ENCODE measurements at regions not wholly inside any gene's neighbourhood (a gene's known extent, or its start where the extent isn't known, plus 50 kb on each side); places are given as distances from the start of the nearest gene placed in this dataset.

- no peak for TF ChIP-seq CTCF (conservative IDR thresholded peaks at IDR 0.05; ENCODE audit: low read depth, low read length)
- no peak for TF ChIP-seq EZH2 (IDR thresholded peaks at IDR 0.05; ENCODE audit: borderline replicate concordance, low read depth, low read length, poor library complexity, severe bottlenecking)
Observed at GRCh38 chr6:6997263-6998193, 110.2 kb upstream of the RREB1 start.
